ENCODE measurements at regions not wholly inside any gene's neighbourhood (a gene's known extent, or its start where the extent isn't known, plus 50 kb on each side); places are given as distances from the start of the nearest gene placed in this dataset.

GRCh38 chr9:78552802-78553201, 255.9 kb downstream of the PSAT1 start:
- Histone ChIP-seq H3K9ac (ENCODE audit: low read length) (no peak overlapping the region), H3K4me1 (ENCODE audit: control insufficient read depth, insufficient read depth, low read depth, low read length) (no peaks in the 10 kb centered on the region), H2AK5ac (ENCODE audit: low read length, severe bottlenecking) (no peak overlapping the region), H4K91ac (ENCODE audit: low read length) (no peak overlapping the region), H2BK15ac (ENCODE audit: low read depth, poor library complexity, severe bottlenecking) (no peak overlapping the region), H4K8ac (ENCODE audit: low read length) (no peak overlapping the region), H3K4me3 (ENCODE audit: insufficient read depth in 1 of 2, low read depth in 1 of 2, low read length in 2 of 2) (no peak overlapping the region), H3K79me1 (replicated peaks; ENCODE audit: low read length, poor library complexity, severe bottlenecking) (no peaks in the 10 kb centered on the region), H2BK120ac (ENCODE audit: low read depth, low read length) (no peak overlapping the region), H3K4ac (ENCODE audit: low read depth in 1 of 2, low read length in 2 of 2) (no peak overlapping the region), H2BK12ac (ENCODE audit: low read length in 2 of 2) (no peak overlapping the region), H2BK5ac (ENCODE audit: low read depth, low read length, poor library complexity, severe bottlenecking) (no peak overlapping the region), H3K27me3 (ENCODE audit: control insufficient read depth in 1 of 2, insufficient read depth in 1 of 2, low read length in 2 of 2) (no peaks in the 10 kb centered on the region), H3K9me3 (ENCODE audit: control insufficient read depth, low read length) (no peaks in the 10 kb centered on the region), H2AFZ (ENCODE audit: low read depth, low read length) (no peak overlapping the region), H3K4me2 (ENCODE audit: low read length, poor library complexity, severe bottlenecking) (no peak overlapping the region), H3K18ac (ENCODE audit: low read depth in 1 of 2, low read length in 2 of 2) (no peak overlapping the region), H3K36me3 (ENCODE audit: control insufficient read depth in 1 of 2, insufficient read depth in 2 of 2, low read depth in 1 of 2, low read length in 2 of 2) (no peaks in the 10 kb centered on the region), H3K27ac (ENCODE audit: low read length, poor library complexity, severe bottlenecking) (no peak overlapping the region), H3K14ac (ENCODE audit: low read length in 2 of 2) (no peak overlapping the region), H3K23ac (ENCODE audit: low read length in 2 of 2) (no peak overlapping the region)
- no peak for DNase-seq
- WGBS: 100% methylated on average over 1 of the region's 1 CpG

GRCh38 chr9:78557540-78557939, 260.6 kb downstream of the PSAT1 start:
- Histone ChIP-seq H3K9me3 (ENCODE audit: control insufficient read depth, low read length) (no peaks in the 10 kb centered on the region), H3K36me3 (ENCODE audit: control insufficient read depth in 1 of 2, insufficient read depth in 2 of 2, low read depth in 1 of 2, low read length in 2 of 2) (no peaks in the 10 kb centered on the region), H2BK15ac (ENCODE audit: low read depth, poor library complexity, severe bottlenecking) (no peak overlapping the region), H4K8ac (ENCODE audit: low read length) (no peak overlapping the region), H3K4me3 (ENCODE audit: insufficient read depth in 1 of 2, low read depth in 1 of 2, low read length in 2 of 2) (no peak overlapping the region), H3K18ac (ENCODE audit: low read depth in 1 of 2, low read length in 2 of 2) (no peak overlapping the region), H4K91ac (ENCODE audit: low read length) (no peak overlapping the region), H3K23ac (ENCODE audit: low read length in 2 of 2) (no peak overlapping the region), H3K9ac (ENCODE audit: low read length) (no peak overlapping the region), H3K4me1 (ENCODE audit: control insufficient read depth, insufficient read depth, low read depth, low read length) (no peaks in the 10 kb centered on the region), H2BK5ac (ENCODE audit: low read depth, low read length, poor library complexity, severe bottlenecking) (no peak overlapping the region), H2BK120ac (ENCODE audit: low read depth, low read length) (no peak overlapping the region), H3K4ac (ENCODE audit: low read depth in 1 of 2, low read length in 2 of 2) (no peak overlapping the region), H3K14ac (ENCODE audit: low read length in 2 of 2) (no peak overlapping the region), H3K79me1 (replicated peaks; ENCODE audit: low read length, poor library complexity, severe bottlenecking) (no peaks in the 10 kb centered on the region), H2AK5ac (ENCODE audit: low read length, severe bottlenecking) (no peak overlapping the region), H3K4me2 (ENCODE audit: low read length, poor library complexity, severe bottlenecking) (no peak overlapping the region), H2BK12ac (ENCODE audit: low read length in 2 of 2) (no peak overlapping the region), H3K27ac (ENCODE audit: low read length, poor library complexity, severe bottlenecking) (no peak overlapping the region), H2AFZ (ENCODE audit: low read depth, low read length) (no peak overlapping the region), H3K27me3 (ENCODE audit: control insufficient read depth in 1 of 2, insufficient read depth in 1 of 2, low read length in 2 of 2) (no peaks in the 10 kb centered on the region)
- 97% methylated on average over 4 of the region's 5 CpGs for WGBS
- no peak for DNase-seq

GRCh38 chr9:78559449-78559885, 262.5 kb downstream of the PSAT1 start:
- Histone ChIP-seq H2BK5ac (ENCODE audit: low read depth, low read length, poor library complexity, severe bottlenecking) (no peak overlapping the region), H3K9ac (ENCODE audit: low read length) (no peak overlapping the region), H3K4me3 (ENCODE audit: insufficient read depth in 1 of 2, low read depth in 1 of 2, low read length in 2 of 2) (no peak overlapping the region), H4K91ac (ENCODE audit: low read length) (no peak overlapping the region), H3K4me1 (ENCODE audit: control insufficient read depth, insufficient read depth, low read depth, low read length) (no peaks in the 10 kb centered on the region), H2BK120ac (ENCODE audit: low read depth, low read length) (no peak overlapping the region), H3K36me3 (ENCODE audit: control insufficient read depth in 1 of 2, insufficient read depth in 2 of 2, low read depth in 1 of 2, low read length in 2 of 2) (no peaks in the 10 kb centered on the region), H4K8ac (ENCODE audit: low read length) (no peak overlapping the region), H2AFZ (ENCODE audit: low read depth, low read length) (no peak overlapping the region), H3K18ac (ENCODE audit: low read depth in 1 of 2, low read length in 2 of 2) (no peak overlapping the region), H3K27ac (ENCODE audit: low read length, poor library complexity, severe bottlenecking) (no peak overlapping the region), H3K27me3 (ENCODE audit: control insufficient read depth in 1 of 2, insufficient read depth in 1 of 2, low read length in 2 of 2) (no peaks in the 10 kb centered on the region), H3K79me1 (replicated peaks; ENCODE audit: low read length, poor library complexity, severe bottlenecking) (no peaks in the 10 kb centered on the region), H3K9me3 (ENCODE audit: control insufficient read depth, low read length) (no peaks in the 10 kb centered on the region), H3K4ac (ENCODE audit: low read depth in 1 of 2, low read length in 2 of 2) (no peak overlapping the region), H3K4me2 (ENCODE audit: low read length, poor library complexity, severe bottlenecking) (no peak overlapping the region), H2BK12ac (ENCODE audit: low read length in 2 of 2) (no peak overlapping the region), H2AK5ac (ENCODE audit: low read length, severe bottlenecking) (no peak overlapping the region), H3K23ac (ENCODE audit: low read length in 2 of 2) (no peak overlapping the region), H3K14ac (ENCODE audit: low read length in 2 of 2) (no peak overlapping the region), H2BK15ac (ENCODE audit: low read depth, poor library complexity, severe bottlenecking) (no peak overlapping the region)
- DNase-seq: peak; percentile 92
- 12% methylated on average over 2 of the region's 3 CpGs for WGBS

- Histone ChIP-seq H2BK120ac (ENCODE audit: low read depth, low read length) (no peak overlapping the region), H3K9me3 (ENCODE audit: control insufficient read depth, low read length) (no peaks in the 10 kb centered on the region), H4K8ac (ENCODE audit: low read length) (no peak overlapping the region), H3K4ac (ENCODE audit: low read depth in 1 of 2, low read length in 2 of 2) (no peak overlapping the region), H3K18ac (ENCODE audit: low read depth in 1 of 2, low read length in 2 of 2) (no peak overlapping the region), H2BK12ac (ENCODE audit: low read length in 2 of 2) (no peak overlapping the region), H2AK5ac (ENCODE audit: low read length, severe bottlenecking) (no peak overlapping the region), H3K4me3 (ENCODE audit: insufficient read depth in 1 of 2, low read depth in 1 of 2, low read length in 2 of 2) (no peak overlapping the region), H2BK15ac (ENCODE audit: low read depth, poor library complexity, severe bottlenecking) (no peak overlapping the region), H2AFZ (ENCODE audit: low read depth, low read length) (no peak overlapping the region), H3K9ac (ENCODE audit: low read length) (no peak overlapping the region), H3K27ac (ENCODE audit: low read length, poor library complexity, severe bottlenecking) (no peak overlapping the region), H3K36me3 (ENCODE audit: control insufficient read depth in 1 of 2, insufficient read depth in 2 of 2, low read depth in 1 of 2, low read length in 2 of 2) (no peaks in the 10 kb centered on the region), H3K79me1 (replicated peaks; ENCODE audit: low read length, poor library complexity, severe bottlenecking) (no peaks in the 10 kb centered on the region), H3K4me1 (ENCODE audit: control insufficient read depth, insufficient read depth, low read depth, low read length) (peaks cover 1% of the 10 kb centered on the region), H3K4me2 (ENCODE audit: low read length, poor library complexity, severe bottlenecking) (no peak overlapping the region), H4K91ac (ENCODE audit: low read length) (no peak overlapping the region), H3K14ac (ENCODE audit: low read length in 2 of 2) (no peak overlapping the region), H3K23ac (ENCODE audit: low read length in 2 of 2) (no peak overlapping the region), H3K27me3 (ENCODE audit: control insufficient read depth in 1 of 2, insufficient read depth in 1 of 2, low read length in 2 of 2) (no peaks in the 10 kb centered on the region), H2BK5ac (ENCODE audit: low read depth, low read length, poor library complexity, severe bottlenecking) (no peak overlapping the region)
- DNase-seq: peak; percentile 70
- WGBS: 8% methylated on average over 1 of the region's 1 CpG
Observed at GRCh38 chr9:78562021-78562420, 265.1 kb downstream of the PSAT1 start.
